Right ventricle myocardium superior (tissue), 1 donor: ENCODE measurements at regions not wholly inside any gene's neighbourhood (a gene's known extent, or its start where the extent isn't known, plus 50 kb on each side); places are given as distances from the start of the nearest gene placed in this dataset.

ENCODE experiments used
- ATAC-seq: fragments of 200-7000 bp; cut with Tn5 transposase; one replicate; pipeline ENCODE4 v1.9.1; 2020; ENCODE audit warnings: mild to moderate bottlenecking; ENCODE audit not compliant: poor library complexity
- DNase-seq: peaks from one replicate; pipeline ENCODE4 v3.0.0-alpha.2; 2020
- intact Hi-C: fragments of 100-400 bp; cut with DNase I; formaldehyde crosslinking; loops from one replicate; pipeline ENCODE4 v1.11.2; 2022
- donor health status: DM: no; HTN: yes; CAD: no; lungs with severe emphysema.

DNA sequence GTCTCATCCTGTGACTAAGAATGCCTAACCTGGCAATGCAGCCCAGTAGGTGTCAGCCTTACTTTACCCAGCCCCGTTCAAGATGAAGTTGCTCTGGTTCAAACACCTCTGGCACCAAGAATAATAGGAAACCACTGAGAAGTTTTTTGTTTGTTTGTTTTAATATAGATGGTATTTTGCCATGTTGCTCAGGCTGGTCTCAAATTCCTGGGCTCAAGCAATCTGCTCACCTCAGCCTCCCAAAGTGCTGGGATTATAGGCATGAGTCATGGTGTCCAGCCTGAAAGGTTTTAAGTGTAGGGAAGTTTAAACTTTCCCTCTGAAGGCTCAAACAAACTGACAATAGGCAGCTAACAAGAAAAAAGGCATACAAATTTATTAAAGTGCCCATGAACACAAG, 51.2 kb upstream of the ABCC4 start:
- ATAC-seq (no peak), DNase-seq (no peak)
- intact Hi-C loops = no loop called here

DNA sequence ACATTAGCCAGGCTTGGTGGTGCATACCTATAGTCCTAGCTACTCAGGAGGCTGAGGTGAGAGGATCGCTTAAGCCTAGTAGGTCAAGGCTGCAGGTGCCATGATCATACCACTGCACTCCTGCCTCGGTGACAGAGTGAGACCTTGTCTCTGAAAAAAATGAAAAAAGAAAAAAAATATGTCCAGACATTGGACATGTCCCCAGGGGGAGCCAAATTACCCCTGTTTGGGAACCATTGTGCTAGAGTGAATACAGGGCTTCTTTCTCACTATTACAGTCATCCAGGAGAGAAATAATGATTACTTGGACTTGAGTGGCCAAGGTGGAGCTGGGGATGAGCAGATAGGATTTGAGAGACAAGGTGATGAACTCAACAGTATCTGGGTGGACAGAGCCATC, 52.9 kb upstream of the ABCC4 start:
- intact Hi-C loops = no loop called here
- ATAC-seq (no peak), DNase-seq (no peak)

GRCh38 chr13:95354680-95355487, 53.6 kb upstream of the ABCC4 start:
- intact Hi-C loops = no loop called here
- ATAC-seq (peak; percentile 48), DNase-seq (no peak)

DNA sequence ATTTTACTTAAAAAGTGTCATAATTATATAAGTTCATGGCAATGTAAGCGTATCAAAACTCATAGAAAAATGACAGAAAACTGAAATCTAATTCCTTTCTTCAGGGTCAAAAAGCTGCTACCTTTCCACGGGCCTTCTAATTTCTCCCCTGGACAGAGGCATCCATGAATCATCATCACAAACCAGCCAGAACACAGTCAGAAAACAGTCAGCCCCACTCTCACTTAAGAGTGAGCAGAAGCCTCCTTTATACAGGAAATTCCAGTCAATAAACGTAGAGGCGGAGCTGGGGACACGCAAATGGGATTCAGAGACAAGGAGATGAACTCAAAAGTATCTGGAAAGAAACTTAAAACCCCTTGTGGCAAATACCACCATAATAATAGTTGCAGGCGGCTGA, 54.2 kb upstream of the ABCC4 start:
- intact Hi-C loops = no loop called here
- ATAC-seq (no peak), DNase-seq (no peak)

- no peak for ATAC-seq
- no peak for DNase-seq
- intact Hi-C loops = no loop called here
Measured at GRCh38 chr13:95356916-95357315, 55.7 kb upstream of the ABCC4 start.

DNA sequence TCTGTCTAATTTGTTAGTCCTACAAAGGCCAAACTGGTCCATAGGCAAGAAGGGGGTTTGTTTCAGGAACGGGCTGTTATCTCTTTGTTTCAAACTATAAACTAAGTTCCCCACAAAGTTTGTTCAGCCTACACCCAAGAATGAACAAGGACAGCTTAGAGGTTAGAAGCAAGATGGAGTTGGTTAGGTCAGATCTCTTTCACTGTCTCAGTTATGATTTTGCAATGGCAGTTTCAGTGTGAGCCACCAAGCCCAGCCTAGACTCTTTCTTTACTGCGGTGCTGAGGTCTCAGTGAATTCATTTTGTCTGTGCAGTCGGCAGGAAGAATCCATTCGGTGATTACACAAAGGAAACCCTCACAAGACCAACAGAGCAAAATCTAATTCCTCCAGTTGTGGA, 56.6 kb upstream of the ABCC4 start:
- intact Hi-C loops = no loop called here
- no peak for ATAC-seq

DNA sequence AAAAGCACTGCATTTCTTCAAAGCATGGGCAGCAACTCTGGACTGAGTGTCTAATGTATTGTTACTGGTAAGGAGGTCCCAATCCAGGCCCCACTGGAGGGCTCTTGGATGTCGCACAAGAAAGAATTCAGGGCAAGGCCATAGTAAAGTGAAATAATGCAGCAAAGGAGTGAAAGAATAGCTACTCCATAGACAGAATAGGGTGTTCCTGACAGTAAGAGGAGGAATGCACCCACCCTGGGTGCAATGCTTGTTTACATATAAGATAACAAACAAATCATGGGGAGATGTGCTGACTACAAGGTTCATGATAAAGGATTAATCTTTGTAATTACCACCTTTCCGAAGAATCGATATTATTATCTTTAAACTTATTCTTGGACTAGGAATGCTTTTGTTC, 58.8 kb upstream of the ABCC4 start:
- DNase-seq (no peak), ATAC-seq (no peak)
- intact Hi-C loops = no loop called here

More for the DNA sequence above, 56.6 kb upstream of the ABCC4 start:
- no peak for DNase-seq

DNA sequence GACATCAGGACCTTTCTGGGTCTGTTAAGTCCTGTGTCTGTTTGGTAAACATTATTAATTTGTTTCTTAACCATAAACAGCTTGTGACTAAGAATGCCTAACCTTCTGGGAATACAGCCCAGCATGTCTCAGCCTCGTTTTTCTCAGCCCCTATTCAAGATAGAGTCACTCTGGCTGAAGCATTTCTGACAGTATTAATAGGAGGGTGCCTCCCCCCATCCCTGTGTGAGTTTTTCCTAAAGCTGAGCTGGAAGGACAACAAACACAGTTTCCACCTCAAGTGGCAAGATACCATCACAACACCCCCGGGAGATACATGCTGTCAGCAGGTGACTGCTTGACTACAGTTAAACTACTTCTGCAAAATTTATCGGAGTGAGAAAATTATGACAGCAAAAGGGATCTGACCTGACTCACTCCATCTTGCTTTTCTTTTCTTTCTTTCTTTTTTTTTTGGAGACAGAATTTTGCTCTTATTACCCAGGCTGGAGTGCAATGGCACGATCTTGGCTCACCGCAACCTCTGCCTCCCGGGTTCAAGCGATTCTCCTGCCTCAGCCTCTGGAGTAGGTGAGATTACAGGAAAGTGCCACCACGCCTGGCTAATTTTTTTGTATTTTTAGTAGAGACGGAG, 59.3 kb upstream of the ABCC4 start:
- ATAC-seq (no peak), DNase-seq (no peak)
- intact Hi-C loops = no loop called here

GRCh38 chr13:95361686-95362085, 60.4 kb upstream of the ABCC4 start:
- no peak for DNase-seq
- intact Hi-C loops = no loop called here
- no peak for ATAC-seq

- ATAC-seq (no peak), DNase-seq (no peak)
- intact Hi-C loops = no loop called here
Measured at GRCh38 chr13:95362666-95363065, 61.4 kb upstream of the ABCC4 start.

- ATAC-seq (no peak), DNase-seq (no peak)
- intact Hi-C loops = no loop called here
Measured at GRCh38 chr13:95367309-95367843, 66.1 kb upstream of the ABCC4 start.

DNA sequence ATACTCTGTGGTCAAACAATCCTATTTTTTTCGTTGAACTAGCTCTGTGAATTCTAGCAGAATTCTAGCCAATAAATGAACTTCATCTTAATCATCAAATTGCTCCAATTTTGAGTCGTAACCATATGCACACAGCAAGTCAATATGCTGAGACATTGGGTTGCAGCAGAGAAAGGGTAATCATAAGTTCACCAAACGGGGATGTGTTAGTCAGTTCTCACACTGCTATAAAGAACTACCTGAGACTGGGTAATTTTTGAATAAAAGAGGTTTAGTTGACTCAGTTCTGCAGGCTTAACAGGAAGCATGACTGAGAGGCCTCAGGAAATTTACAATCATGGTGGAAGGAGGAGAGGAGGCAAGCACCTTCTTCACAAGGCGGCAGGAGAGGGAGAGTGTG, 67.7 kb upstream of the ABCC4 start:
- ATAC-seq = no peak
- no peak for DNase-seq
- intact Hi-C loops = no loop called here

- intact Hi-C loops = no loop called here
- ATAC-seq (no peak), DNase-seq (no peak)
Measured at GRCh38 chr13:95375706-95376105, 74.5 kb upstream of the ABCC4 start.

GRCh38 chr13:95378603-95379002, 77.4 kb upstream of the ABCC4 start:
- ATAC-seq (peak; percentile 71), DNase-seq (no peak)
- intact Hi-C loops = no loop called here

GRCh38 chr13:95380468-95381211, 79.4 kb upstream of the ABCC4 start:
- intact Hi-C loops = loop anchor here (2.0 kb wide), 1 partner anchor 192 kb away; no protein-coding TSS in a partner anchor
- peak; percentile 86 for ATAC-seq
- peak; percentile 75 for DNase-seq

GRCh38 chr13:95381212-95381527, 79.9 kb upstream of the ABCC4 start:
- intact Hi-C loops = loop anchor here (2.0 kb wide), 1 partner anchor 192 kb away; no protein-coding TSS in a partner anchor
- peak; percentile 85 for ATAC-seq

DNA sequence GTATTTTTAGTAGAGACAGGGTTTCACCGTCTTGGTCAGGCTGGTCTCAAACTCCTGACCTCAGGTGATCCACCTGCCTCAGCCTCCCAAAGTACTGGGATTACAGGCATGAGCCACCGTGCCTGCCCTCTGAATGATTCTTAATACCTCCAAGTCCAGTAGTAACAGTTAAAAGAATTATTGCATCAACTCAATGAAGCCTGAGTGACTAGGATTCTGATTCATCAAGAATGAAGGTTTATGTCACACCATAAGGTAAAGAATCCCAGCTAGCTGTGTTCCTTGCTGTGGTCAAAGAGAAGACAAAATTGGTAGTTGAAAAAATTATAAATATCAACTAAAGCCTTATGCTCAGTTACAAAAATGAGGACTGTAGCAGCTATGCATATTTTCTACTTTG, 81.2 kb upstream of the ABCC4 start:
- ATAC-seq = no peak
- DNase-seq = no peak
- intact Hi-C loops = no loop called here

More at GRCh38 chr13:95381212-95381527, 79.9 kb upstream of the ABCC4 start:
- no peak for DNase-seq

DNA sequence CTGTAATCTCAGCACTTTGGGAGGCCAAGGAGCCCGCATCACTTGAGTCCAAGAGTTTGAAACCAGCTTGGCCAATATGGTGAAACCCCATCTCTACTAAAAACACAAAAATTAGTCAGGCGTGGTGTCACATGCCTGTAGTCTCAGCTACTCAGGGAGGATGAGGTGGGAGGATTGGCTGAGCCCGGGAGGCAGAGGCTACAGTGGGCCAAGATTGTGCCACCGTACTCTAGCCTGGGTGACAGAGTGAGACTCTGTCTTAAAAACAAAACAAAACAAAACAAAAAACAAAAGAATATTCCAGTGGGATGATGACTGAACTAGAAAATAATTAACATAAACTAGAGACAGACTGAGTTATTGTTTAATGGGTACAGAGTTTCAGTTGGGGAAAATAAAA, 81.7 kb upstream of the ABCC4 start:
- ATAC-seq (no peak), DNase-seq (no peak)
- intact Hi-C loops = no loop called here

DNA sequence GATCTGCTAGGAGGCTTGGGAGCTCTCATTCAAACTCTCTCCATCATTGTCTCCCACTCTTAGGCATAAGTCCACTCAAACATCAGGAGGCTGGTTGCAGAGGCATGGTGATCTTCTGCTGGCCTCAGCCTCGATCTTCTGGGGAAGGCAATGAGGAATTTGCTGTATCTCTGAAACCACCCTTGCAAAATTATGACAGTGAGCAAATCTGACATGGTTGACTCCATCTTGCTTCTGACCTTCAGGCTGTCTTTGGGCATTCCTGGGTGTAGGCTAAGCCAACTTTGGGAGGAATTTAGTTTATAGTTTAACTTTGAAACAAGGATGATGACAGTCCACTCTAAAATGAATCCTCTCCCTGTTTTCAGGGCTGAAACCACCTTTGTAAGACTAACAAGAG, 84.1 kb upstream of the ABCC4 start:
- intact Hi-C loops = no loop called here
- ATAC-seq (no peak), DNase-seq (no peak)

DNA sequence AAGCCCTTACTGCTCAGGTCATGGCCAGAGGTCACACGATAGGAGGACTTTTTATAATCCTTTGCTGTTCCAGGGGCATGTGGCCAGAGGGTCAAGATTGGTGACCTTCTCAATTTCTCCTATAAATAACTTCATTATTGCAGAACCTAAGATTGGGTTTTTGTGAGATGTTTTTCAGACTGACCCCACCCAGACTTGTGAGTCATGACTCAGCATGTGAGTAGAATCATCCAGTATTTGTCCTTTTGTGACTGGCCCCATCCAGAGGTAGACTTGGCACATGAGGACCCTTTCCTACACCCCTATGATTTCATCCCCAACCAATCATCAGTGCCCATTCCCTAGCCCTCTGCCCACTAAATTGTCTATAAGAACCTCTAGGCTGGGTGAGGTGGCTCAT, 84.5 kb upstream of the ABCC4 start:
- no peak for ATAC-seq
- intact Hi-C loops = no loop called here
- no peak for DNase-seq
